ENCODE measurements at regions not wholly inside any gene's neighbourhood (a gene's known extent, or its start where the extent isn't known, plus 50 kb on each side); places are given as distances from the start of the nearest gene placed in this dataset.

DNA sequence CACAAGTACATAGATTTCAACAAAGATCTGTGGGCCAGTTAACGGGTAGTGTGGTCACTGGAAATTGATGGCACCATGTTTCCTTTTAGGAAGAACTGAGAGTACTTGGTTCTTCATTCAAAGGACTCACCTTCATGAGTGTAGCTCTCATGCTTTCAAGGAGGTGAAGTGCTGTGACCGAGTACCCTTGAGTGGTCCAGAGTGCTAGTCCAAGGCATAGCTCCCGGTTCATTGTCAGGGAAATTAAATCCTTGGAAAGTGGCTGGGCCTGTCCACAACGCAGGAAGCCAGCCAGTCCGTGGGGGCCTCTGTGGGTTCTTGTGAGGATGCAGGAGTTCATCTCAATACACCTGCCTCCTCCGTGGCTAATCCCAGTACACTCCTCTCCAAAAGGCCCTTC is 295.1 kb downstream of the GALR1 start:
- Histone ChIP-seq H3K9ac (no peak overlapping the region), H3K36me3 (ENCODE audit: low read depth) (no peaks in the 10 kb centered on the region), H3K9me2 (ENCODE audit: insufficient read depth) (no peaks in the 10 kb centered on the region), H3K4me3 (no peak overlapping the region), H3K79me2 (ENCODE audit: insufficient read depth) (no peaks in the 10 kb centered on the region), H3F3A (ENCODE audit: insufficient read depth) (no peaks in the 10 kb centered on the region), H3K4me1 (ENCODE audit: insufficient read depth) (no peaks in the 10 kb centered on the region), H2AFZ (no peak overlapping the region), H3K27ac (no peak overlapping the region), H3K27me3 (replicated peaks; ENCODE audit: insufficient read depth) (no peaks in the 10 kb centered on the region), H4K20me1 (ENCODE audit: insufficient read depth) (no peaks in the 10 kb centered on the region), H3K9me3 (ENCODE audit: low read depth) (no peaks in the 10 kb centered on the region), H3K4me2 (ENCODE audit: unreplicated experiment) (no peak overlapping the region)
- WGBS, 2 experiments (ENCODE audit: low coverage in 1 of 2, low lambda C conversion rate in 2 of 2, missing lambda C conversion rate in 2 of 2) = 23 to 29% methylated on average over 6 of the region's 6 CpGs
- in situ Hi-C loops (cut with MboI) = no loop called here
- DNase-seq = no peak
- no peak for TF ChIP-seq EZH2 (IDR thresholded peaks at IDR 0.05; ENCODE audit: insufficient read depth, poor library complexity, severe bottlenecking)
- no peak for TF ChIP-seq EZH2phosphoT487 (IDR thresholded peaks at IDR 0.05; ENCODE audit: insufficient read depth, low read depth)

DNA sequence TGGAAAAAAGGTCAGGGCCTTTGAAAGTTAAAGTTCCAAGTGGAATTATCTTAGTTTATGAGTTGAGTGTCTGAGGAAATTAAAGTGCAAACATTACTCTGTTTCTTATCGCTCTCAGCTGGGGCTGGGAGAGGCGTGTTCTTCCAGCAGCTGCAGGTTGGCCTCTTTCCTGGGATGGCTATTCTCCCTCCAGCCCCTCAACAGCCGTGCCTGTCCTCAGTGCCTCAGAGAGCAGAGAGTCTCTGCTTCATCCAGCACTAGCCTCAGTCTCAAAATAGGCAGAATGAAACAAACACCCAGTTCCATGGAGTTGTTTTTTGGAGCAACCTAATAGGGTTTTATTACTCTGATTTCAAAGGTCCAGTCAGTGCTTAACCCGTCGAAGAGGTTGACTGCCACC is 298.1 kb downstream of the GALR1 start:
- WGBS, 2 experiments (ENCODE audit: low coverage in 1 of 2, low lambda C conversion rate in 2 of 2, missing lambda C conversion rate in 2 of 2) = 17 to 20% methylated on average over 5 of the region's 5 CpGs
- no peaks in the 10 kb centered on the region for H3K9me2 ChIP-seq (ENCODE audit: insufficient read depth)
- no peak overlapping the region for H3K27ac ChIP-seq
- DNase-seq = no peak
- H2AFZ ChIP-seq = no peak overlapping the region
- H3K27me3 ChIP-seq (replicated peaks; ENCODE audit: insufficient read depth) = no peaks in the 10 kb centered on the region
- no peaks in the 10 kb centered on the region for H3K36me3 ChIP-seq (ENCODE audit: low read depth)
- no peaks in the 10 kb centered on the region for H4K20me1 ChIP-seq (ENCODE audit: insufficient read depth)
- no peaks in the 10 kb centered on the region for H3K4me1 ChIP-seq (ENCODE audit: insufficient read depth)
- H3K9me3 ChIP-seq (ENCODE audit: low read depth) = no peaks in the 10 kb centered on the region
- no peak overlapping the region for H3K4me3 ChIP-seq
- no peak overlapping the region for H3K4me2 ChIP-seq (ENCODE audit: unreplicated experiment)
- no peak overlapping the region for H3K9ac ChIP-seq
- TF ChIP-seq EZH2phosphoT487 (IDR thresholded peaks at IDR 0.05; ENCODE audit: insufficient read depth, low read depth) = no peak
- no peak for TF ChIP-seq EZH2 (IDR thresholded peaks at IDR 0.05; ENCODE audit: insufficient read depth, poor library complexity, severe bottlenecking)
- H3F3A ChIP-seq (ENCODE audit: insufficient read depth) = no peaks in the 10 kb centered on the region
- H3K79me2 ChIP-seq (ENCODE audit: insufficient read depth) = no peaks in the 10 kb centered on the region
- in situ Hi-C loops (cut with MboI) = no loop called here

GRCh38 chr18:77548790-77549420 is 299.3 kb downstream of the GALR1 start:
- Histone ChIP-seq H2AFZ (no peak overlapping the region), H3K79me2 (ENCODE audit: insufficient read depth) (no peaks in the 10 kb centered on the region), H4K20me1 (ENCODE audit: insufficient read depth) (no peaks in the 10 kb centered on the region), H3F3A (ENCODE audit: insufficient read depth) (no peaks in the 10 kb centered on the region), H3K27me3 (replicated peaks; ENCODE audit: insufficient read depth) (no peaks in the 10 kb centered on the region), H3K36me3 (ENCODE audit: low read depth) (no peaks in the 10 kb centered on the region), H3K4me2 (ENCODE audit: unreplicated experiment) (no peak overlapping the region), H3K9ac (no peak overlapping the region), H3K27ac (no peak overlapping the region), H3K4me1 (ENCODE audit: insufficient read depth) (no peaks in the 10 kb centered on the region), H3K9me3 (ENCODE audit: low read depth) (no peaks in the 10 kb centered on the region), H3K9me2 (ENCODE audit: insufficient read depth) (no peaks in the 10 kb centered on the region), H3K4me3 (no peak overlapping the region)
- no peak for DNase-seq
- WGBS, 2 experiments (ENCODE audit: low coverage in 1 of 2, low lambda C conversion rate in 2 of 2, missing lambda C conversion rate in 2 of 2) = 14 to 22% methylated on average over 8 of the region's 8 CpGs
- in situ Hi-C loops (cut with MboI) = no loop called here
- TF ChIP-seq EZH2phosphoT487 (IDR thresholded peaks at IDR 0.05; ENCODE audit: insufficient read depth, low read depth) (no peak), EZH2 (IDR thresholded peaks at IDR 0.05; ENCODE audit: insufficient read depth, poor library complexity, severe bottlenecking) (no peak)

DNA sequence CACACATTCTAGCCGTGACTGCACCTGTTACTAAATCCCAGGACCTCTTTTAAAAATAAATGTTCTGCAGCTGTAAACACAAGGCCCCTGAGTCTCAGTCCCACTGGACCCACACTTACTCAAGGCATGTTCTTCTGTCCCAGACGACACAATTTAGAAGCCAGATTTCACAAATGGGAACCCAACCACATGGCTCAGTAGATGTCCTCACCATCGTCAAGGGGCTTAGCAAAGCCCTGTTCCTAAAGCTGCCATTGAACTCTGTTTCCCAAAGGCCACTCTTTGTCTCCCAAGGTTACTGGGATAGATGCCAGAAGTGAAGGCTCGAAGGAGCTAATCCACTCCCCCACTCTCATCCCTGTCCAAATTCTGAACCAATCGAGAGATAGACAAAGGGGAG is 301.0 kb downstream of the GALR1 start:
- Histone ChIP-seq H3F3A (ENCODE audit: insufficient read depth) (no peaks in the 10 kb centered on the region), H3K79me2 (ENCODE audit: insufficient read depth) (no peaks in the 10 kb centered on the region), H3K27ac (no peak overlapping the region), H3K9ac (no peak overlapping the region), H3K27me3 (replicated peaks; ENCODE audit: insufficient read depth) (no peaks in the 10 kb centered on the region), H3K36me3 (ENCODE audit: low read depth) (no peaks in the 10 kb centered on the region), H3K4me1 (ENCODE audit: insufficient read depth) (no peaks in the 10 kb centered on the region), H2AFZ (no peak overlapping the region), H4K20me1 (ENCODE audit: insufficient read depth) (no peaks in the 10 kb centered on the region), H3K9me2 (ENCODE audit: insufficient read depth) (no peaks in the 10 kb centered on the region), H3K4me2 (ENCODE audit: unreplicated experiment) (no peak overlapping the region), H3K4me3 (no peak overlapping the region), H3K9me3 (ENCODE audit: low read depth) (no peaks in the 10 kb centered on the region)
- TF ChIP-seq EZH2phosphoT487 (IDR thresholded peaks at IDR 0.05; ENCODE audit: insufficient read depth, low read depth) (no peak), EZH2 (IDR thresholded peaks at IDR 0.05; ENCODE audit: insufficient read depth, poor library complexity, severe bottlenecking) (no peak)
- no peak for DNase-seq
- WGBS, 2 experiments (ENCODE audit: low coverage in 1 of 2, low lambda C conversion rate in 2 of 2, missing lambda C conversion rate in 2 of 2) = 56 to 57% methylated on average over 5 of the region's 5 CpGs
- in situ Hi-C loops (cut with MboI) = no loop called here

DNA sequence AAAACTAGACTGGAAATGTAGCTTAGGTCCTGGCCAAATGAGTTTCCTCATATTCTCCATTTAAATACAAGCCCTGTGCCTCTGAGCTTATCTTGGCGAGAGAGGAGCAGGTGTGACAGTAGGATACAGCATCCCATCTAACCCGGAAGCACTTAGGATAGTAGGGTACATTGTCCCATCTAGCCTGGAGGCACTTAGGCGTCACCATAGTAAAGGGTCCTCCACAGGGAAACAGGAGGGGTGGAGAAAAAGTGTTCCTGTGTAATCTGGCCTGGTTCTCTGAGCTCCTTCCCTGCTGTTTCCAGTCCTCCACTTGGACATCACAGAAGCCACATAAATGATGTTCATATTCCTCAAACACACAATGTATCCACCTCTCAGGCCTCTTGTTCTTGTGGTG is 301.4 kb downstream of the GALR1 start:
- H3K4me1 ChIP-seq (ENCODE audit: insufficient read depth) = no peaks in the 10 kb centered on the region
- H4K20me1 ChIP-seq (ENCODE audit: insufficient read depth) = no peaks in the 10 kb centered on the region
- no peak overlapping the region for H3K4me3 ChIP-seq
- no peaks in the 10 kb centered on the region for H3K27me3 ChIP-seq (replicated peaks; ENCODE audit: insufficient read depth)
- H3K9me3 ChIP-seq (ENCODE audit: low read depth) = no peaks in the 10 kb centered on the region
- no peak for TF ChIP-seq EZH2 (IDR thresholded peaks at IDR 0.05; ENCODE audit: insufficient read depth, poor library complexity, severe bottlenecking)
- no peak for TF ChIP-seq EZH2phosphoT487 (IDR thresholded peaks at IDR 0.05; ENCODE audit: insufficient read depth, low read depth)
- in situ Hi-C loops (cut with MboI) = no loop called here
- no peak overlapping the region for H3K27ac ChIP-seq
- no peak overlapping the region for H3K9ac ChIP-seq
- 39 to 43% methylated on average over 3 of the region's 3 CpGs for WGBS, 2 experiments (ENCODE audit: low coverage in 1 of 2, low lambda C conversion rate in 2 of 2, missing lambda C conversion rate in 2 of 2)
- no peak overlapping the region for H3K4me2 ChIP-seq (ENCODE audit: unreplicated experiment)
- H3K9me2 ChIP-seq (ENCODE audit: insufficient read depth) = no peaks in the 10 kb centered on the region
- H2AFZ ChIP-seq = no peak overlapping the region
- no peaks in the 10 kb centered on the region for H3K36me3 ChIP-seq (ENCODE audit: low read depth)
- no peak for DNase-seq
- H3K79me2 ChIP-seq (ENCODE audit: insufficient read depth) = no peaks in the 10 kb centered on the region
- H3F3A ChIP-seq (ENCODE audit: insufficient read depth) = no peaks in the 10 kb centered on the region
